IMR-90 (cell line): ENCODE measurements at regions not wholly inside any gene's neighbourhood (a gene's known extent, or its start where the extent isn't known, plus 50 kb on each side); places are given as distances from the start of the nearest gene placed in this dataset.

Source experiments
- ATAC-seq: fragments of 200-7000 bp; cut with Tn5 transposase; 2 replicates; pipeline ENCODE4 v1.9.1; 2020; ENCODE audit warnings: low read depth, mild to moderate bottlenecking, moderate library complexity
- BruUV-seq: library from RNA; stranded (reverse); fragments of 400-500 nt; replicated peaks from 2 replicates; lab custom pipeline; 2021; lab: Mats Ljungman, UMichigan
- CTCF ChIA-PET: fragments of 300-600 bp; formaldehyde crosslinking; extraction: SDS; loops from one replicate; lab custom pipeline; 2021; ENCODE audit warnings: antibody characterized with exemption; lab: Yijun Ruan, JAX
- POLR2A ChIA-PET: fragments of 300-600 bp; sonication (Branson Sonifier 250); formaldehyde crosslinking; loops from one replicate; lab custom pipeline; 2022; ENCODE audit warnings: antibody characterized with exemption; ENCODE audit not compliant: unreplicated experiment; lab: Charles Lee
- DNase-seq: peaks from one replicate; pipeline ENCODE4 v3.0.0; 2013
- H2AFZ ChIP-seq: replicated peaks from 2 replicates; pipeline ENCODE3; 2013; ENCODE audit warnings: low read length, mild to moderate bottlenecking; ENCODE audit not compliant: poor library complexity
- H2AK5ac ChIP-seq: 2 replicates; pipeline ENCODE4 v1.6.1; 2013; ENCODE audit warnings: low read depth, low read length, inconsistent platforms
- H2AK9ac ChIP-seq: replicated peaks from 2 replicates; pipeline ENCODE3; 2013; ENCODE audit warnings: mild to moderate bottlenecking, low read depth, low read length, moderate library complexity; ENCODE audit not compliant: poor library complexity
- H2BK120ac ChIP-seq: 2 replicates; pipeline ENCODE4 v1.6.1; 2013; ENCODE audit warnings: low read depth, low read length, inconsistent platforms
- H2BK15ac ChIP-seq: 3 replicates; pipeline ENCODE4 v1.6.1; 2013; ENCODE audit warnings: low read depth, low read length, inconsistent platforms
- H2BK20ac ChIP-seq: 2 replicates; pipeline ENCODE4 v1.6.1; 2013; ENCODE audit warnings: low read depth, mild to moderate bottlenecking, inconsistent platforms, low read length, moderate library complexity
- H2BK5ac ChIP-seq: 2 replicates; pipeline ENCODE4 v1.6.1; 2013; ENCODE audit warnings: mild to moderate bottlenecking, low read depth, low read length, inconsistent platforms; ENCODE audit not compliant: poor library complexity, severe bottlenecking
- H3K14ac ChIP-seq: replicated peaks from 2 replicates; pipeline ENCODE4 v1.6.1; 2013; ENCODE audit warnings: low read depth, low read length, inconsistent platforms
- H3K18ac ChIP-seq: 2 replicates; pipeline ENCODE4 v1.6.1; 2013; ENCODE audit warnings: low read depth, low read length, control low read depth
- H3K23ac ChIP-seq: 2 replicates; pipeline ENCODE4 v1.6.1; 2013; ENCODE audit warnings: low read depth, low read length, inconsistent platforms
- H3K27ac ChIP-seq: 2 replicates; pipeline ENCODE4 v1.5.1; 2013; ENCODE audit warnings: mild to moderate bottlenecking, control low read depth, low read length; ENCODE audit not compliant: insufficient read depth
- H3K27me3 ChIP-seq: 2 replicates; pipeline ENCODE4 v1.6.1; 2013; ENCODE audit warnings: low read length; ENCODE audit not compliant: control insufficient read depth, insufficient read depth
- H3K36me3 ChIP-seq: 2 replicates; pipeline ENCODE4 v1.6.1; 2013; ENCODE audit warnings: low read length, mixed read lengths; ENCODE audit not compliant: control insufficient read depth, insufficient read depth
- H3K4ac ChIP-seq: 2 replicates; pipeline ENCODE4 v1.6.1; 2013; ENCODE audit warnings: low read depth, low read length, inconsistent platforms
- H3K4me1 ChIP-seq: 2 replicates; pipeline ENCODE4 v1.6.1; 2013; ENCODE audit warnings: low read length, mixed read lengths; ENCODE audit not compliant: control insufficient read depth, insufficient read depth
- H3K4me2 ChIP-seq: 2 replicates; pipeline ENCODE4 v1.6.1; 2013; ENCODE audit warnings: low read depth, mild to moderate bottlenecking, control low read depth, low read length, moderate library complexity
- H3K4me3 ChIP-seq: 2 replicates; pipeline ENCODE4 v1.5.1; 2013; ENCODE audit warnings: low read depth, mild to moderate bottlenecking, control low read depth, low read length, moderate library complexity; ENCODE audit not compliant: insufficient read depth
- H3K56ac ChIP-seq: 2 replicates; pipeline ENCODE4 v1.6.1; 2013; ENCODE audit warnings: low read length, inconsistent platforms; ENCODE audit not compliant: insufficient read depth; ENCODE audit errors: extremely low read depth
- H3K79me1 ChIP-seq, 2 experiments: 2 replicates each; pipeline ENCODE4 v1.6.1; 2013; ENCODE audit warnings: low read length in 2 of 2, inconsistent platforms in 1 of 2, low read depth in 1 of 2
- H3K9ac ChIP-seq: 2 replicates; pipeline ENCODE4 v1.6.1; 2013; ENCODE audit warnings: low read depth, low read length, control low read depth
- H3K9me1 ChIP-seq: 2 replicates; pipeline ENCODE4 v1.6.1; 2013; ENCODE audit warnings: low read length, inconsistent platforms; ENCODE audit not compliant: insufficient read depth
- H3K9me3 ChIP-seq: 2 replicates; pipeline ENCODE4 v1.6.1; 2013; ENCODE audit warnings: low read length; ENCODE audit not compliant: control insufficient read depth, insufficient read depth
- H4K20me1 ChIP-seq: 2 replicates; pipeline ENCODE4 v1.6.1; 2013; ENCODE audit warnings: low read length, inconsistent platforms; ENCODE audit not compliant: insufficient read depth
- H4K5ac ChIP-seq: 2 replicates; pipeline ENCODE4 v1.6.1; 2013; ENCODE audit warnings: mild to moderate bottlenecking, low read depth, low read length, control low read depth
- H4K8ac ChIP-seq, 2 experiments: 2 replicates each; pipeline ENCODE4 v1.6.1; 2013; ENCODE audit warnings: low read depth in 2 of 2, low read length in 2 of 2, control low read depth in 1 of 2, inconsistent platforms in 1 of 2
- H4K91ac ChIP-seq: 2 replicates; pipeline ENCODE4 v1.6.1; 2013; ENCODE audit warnings: low read depth, low read length, inconsistent platforms; ENCODE audit not compliant: insufficient read depth
- BHLHE40 ChIP-seq: fragments of 150-350 bp; IDR thresholded peaks from 2 replicates; pipeline ENCODE4 v1.6.1; 2016; ENCODE audit warnings: mild to moderate bottlenecking, low read depth, low read length
- CEBPB ChIP-seq: IDR thresholded peaks from 2 replicates; pipeline ENCODE4 v1.6.1; 2012; ENCODE audit warnings: low read depth, low read length, improper control_type of control experiment
- CHD1 ChIP-seq: IDR thresholded peaks from 2 replicates; pipeline ENCODE4 v1.6.1; 2012; ENCODE audit warnings: low read depth, low read length, improper control_type of control experiment
- FOS ChIP-seq: fragments of 150-350 bp; IDR thresholded peaks from 2 replicates; pipeline ENCODE4 v1.6.1; 2016; ENCODE audit warnings: low read depth, low read length
- MAFK ChIP-seq: IDR thresholded peaks from 2 replicates; pipeline ENCODE4 v1.6.1; 2012; ENCODE audit warnings: low read depth, low read length, improper control_type of control experiment
- MAZ ChIP-seq: IDR thresholded peaks from 2 replicates; pipeline ENCODE4 v1.6.1; 2012; ENCODE audit warnings: low read depth, mild to moderate bottlenecking, low read length, improper control_type of control experiment, moderate library complexity, borderline replicate concordance
- MXI1 ChIP-seq: IDR thresholded peaks from 2 replicates; pipeline ENCODE4 v1.6.1; 2012; ENCODE audit warnings: low read depth, mild to moderate bottlenecking, low read length, moderate library complexity, borderline replicate concordance
- NFE2L2 ChIP-seq: fragments of 150-350 bp; IDR thresholded peaks from 2 replicates; pipeline ENCODE4 v1.6.1; 2016; ENCODE audit warnings: low read depth, mild to moderate bottlenecking, low read length
- POLR2A ChIP-seq: IDR thresholded peaks from 2 replicates; pipeline ENCODE4 v1.6.1; 2012; ENCODE audit warnings: mild to moderate bottlenecking, low read depth, low read length
- RAD21 ChIP-seq: IDR thresholded peaks from 2 replicates; pipeline ENCODE4 v1.6.1; 2012; ENCODE audit warnings: low read length, improper control_type of control experiment
- RCOR1 ChIP-seq: IDR thresholded peaks from 2 replicates; pipeline ENCODE4 v1.6.1; 2012; ENCODE audit warnings: mild to moderate bottlenecking, low read length, improper control_type of control experiment; ENCODE audit not compliant: insufficient replicate concordance
- RFX5 ChIP-seq: IDR thresholded peaks from 2 replicates; pipeline ENCODE4 v1.8.0; 2012; ENCODE audit warnings: low read depth, mild to moderate bottlenecking, low read length, moderate library complexity
- SMC3 ChIP-seq: fragments of 150-350 bp; IDR thresholded peaks from 2 replicates; pipeline ENCODE4 v1.6.1; 2016; ENCODE audit warnings: low read depth, mild to moderate bottlenecking, antibody characterized with exemption, low read length, moderate library complexity
- WGBS, 2 experiments: methylation state at CpG; one replicate each; pipeline versions ENCODE4 v1.1.5 to v1.1.7; 2013; ENCODE audit warnings: missing lambda C conversion rate in 2 of 2; ENCODE audit not compliant: insufficient read length in 1 of 2; ENCODE audit errors: extremely low coverage in 2 of 2; 5-methylcytosine and 5-hydroxymethylcytosine counted together
- dilution Hi-C: fragments of 300-500 bp; cut with HindIII; formaldehyde crosslinking; loops from one replicate; pipeline ENCODE4 v1.14.3; 2018; ENCODE audit warnings: low sequenced_read_pairs; ENCODE audit not compliant: unreplicated experiment
- in situ Hi-C: fragments of 300-500 bp; cut with MboI; formaldehyde crosslinking; loops from 3 replicates; pipeline ENCODE4 v1.14.3; 2019; ENCODE audit warnings: low sequenced_read_pairs, inconsistent platforms, mixed read lengths
- intact Hi-C: fragments of 100-400 bp; cut with micrococcal nuclease; formaldehyde crosslinking; loops from 2 replicates; pipeline ENCODE4 v1.10.0; 2022

- dilution Hi-C loops: no loop called here
- H3K36me3 ChIP-seq: no peaks in the 10 kb centered on the region
- H3K23ac ChIP-seq: no peak overlapping the region
- no peak overlapping the region for H3K18ac ChIP-seq
- intact Hi-C loops: no loop called here
- no peak overlapping the region for H2BK15ac ChIP-seq
- no peak overlapping the region for H3K56ac ChIP-seq
- H2BK120ac ChIP-seq: no peak overlapping the region
- H2AK9ac ChIP-seq: no peak overlapping the region
- ChIA-PET CTCF (no interaction called here), POLR2A (no interaction called here)
- H4K20me1 ChIP-seq: no peaks in the 10 kb centered on the region
- DNase-seq: no peak
- H3K9ac ChIP-seq: no peak overlapping the region
- no peak overlapping the region for H4K5ac ChIP-seq
- H2AFZ ChIP-seq: no peak overlapping the region
- no TSS peak for BruUV-seq
- H3K4me3 ChIP-seq: no peak overlapping the region
- H3K4ac ChIP-seq: no peak overlapping the region
- peaks cover 17% of the 10 kb centered on the region for H3K27me3 ChIP-seq
- WGBS, 2 experiments: no CpG with 5 or more reads among the region's 4 CpGs
- no peaks in the 10 kb centered on the region for H3K4me1 ChIP-seq
- H4K91ac ChIP-seq: no peak overlapping the region
- H3K27ac ChIP-seq: no peak overlapping the region
- no peak overlapping the region for H4K8ac ChIP-seq
- no peaks in the 10 kb centered on the region for H3K9me3 ChIP-seq
- no peaks in the 10 kb centered on the region for H3K79me1 ChIP-seq
- H3K4me2 ChIP-seq: no peak overlapping the region
- no peak overlapping the region for H3K14ac ChIP-seq
- no peak for ATAC-seq
- no peaks in the 10 kb centered on the region for H3K9me1 ChIP-seq
- TF ChIP-seq RAD21 (no peak), FOS (no peak), MXI1 (no peak), CEBPB (no peak), BHLHE40 (no peak), RCOR1 (no peak), MAZ (no peak), NFE2L2 (no peak), CHD1 (no peak), SMC3 (no peak), MAFK (no peak), POLR2A (no peak), RFX5 (no peak)
- H2BK5ac ChIP-seq: no peak overlapping the region
- H2AK5ac ChIP-seq: no peak overlapping the region
- no peak overlapping the region for H2BK20ac ChIP-seq
- in situ Hi-C loops: no loop called here
These were observed 156.9 kb upstream of the MVB12B start for GRCh38 chr9:126169736-126170135.
